Stimulated activated effector memory CD8-positive, alpha-beta T cell treated with anti-CD3 and anti-CD28 coated beads, Interleukin-12 subunit alpha, Interleukin-12 subunit beta, amount 100 ng/mL, for 72 hours (primary cell): ENCODE measurements at regions not wholly inside any gene's neighbourhood (a gene's known extent, or its start where the extent isn't known, plus 50 kb on each side); places are given as distances from the start of the nearest gene placed in this dataset.

Experiments
- ATAC-seq: fragments of 150-1000 bp; cut with Tn5 transposase; 2 replicates; pipeline ENCODE4 v1.10.0; 2021
- DNase-seq, 2 donors: peaks; one replicate each; pipeline ENCODE4 v3.0.0; 2021 to 2022; ENCODE audit warnings: low spot score in 2 of 2
- H3K27ac Mint-ChIP-seq: one replicate; pipeline ENCODE4 v1.8.0; 2022; ENCODE audit warnings: mild to moderate bottlenecking, mixed read lengths
- H3K36me3 Mint-ChIP-seq: one replicate; pipeline ENCODE4 v1.8.0; 2022; ENCODE audit warnings: mild to moderate bottlenecking, mixed read lengths
- H3K4me1 Mint-ChIP-seq: one replicate; pipeline ENCODE4 v1.8.0; 2022; ENCODE audit warnings: mixed read lengths
- H3K4me3 Mint-ChIP-seq: one replicate; pipeline ENCODE4 v1.8.0; 2022; ENCODE audit warnings: mild to moderate bottlenecking, mixed read lengths
- H3K9me3 Mint-ChIP-seq: one replicate; pipeline ENCODE4 v1.8.0; 2022; ENCODE audit warnings: mixed read lengths

DNA sequence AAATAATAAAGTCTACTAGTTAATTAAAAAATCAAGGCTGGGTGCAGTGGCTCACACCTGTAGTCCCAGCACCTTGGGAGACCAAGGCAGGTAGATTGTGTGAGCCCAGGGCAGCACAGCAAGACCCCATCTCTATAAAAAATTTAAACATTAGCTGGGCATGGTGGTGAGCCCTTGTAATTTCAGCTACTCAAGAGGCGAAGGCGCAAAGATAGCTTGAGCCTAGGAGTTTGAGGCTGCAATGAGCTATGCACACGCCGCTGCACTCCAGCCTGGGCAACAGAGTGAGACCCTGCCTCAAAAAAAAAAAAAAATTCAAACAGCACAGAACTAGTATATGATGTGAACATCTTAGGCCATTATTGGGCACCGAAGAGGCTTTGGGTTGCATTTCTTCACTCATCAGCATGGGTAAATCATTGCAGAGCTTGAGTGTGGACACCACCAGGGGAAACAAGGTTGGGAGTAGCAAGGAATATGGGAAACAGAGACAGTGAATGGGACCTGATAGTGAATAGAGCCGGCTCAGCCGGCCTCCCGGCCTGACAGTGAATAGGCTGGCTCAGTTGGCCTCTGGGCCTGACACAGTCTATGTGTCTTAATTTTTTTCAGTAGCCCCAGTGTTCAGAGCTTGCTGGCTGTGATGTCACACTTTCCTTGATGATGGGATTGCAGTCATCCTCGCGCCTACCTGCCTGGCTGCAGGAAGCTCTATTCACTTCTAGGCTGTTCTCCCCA lies 89.1 kb upstream of the ERRFI1 start:
- Mint-ChIP-seq H3K4me3 (no peak overlapping the region), H3K27ac (no peak overlapping the region), H3K4me1 (peaks cover 12% of the 10 kb centered on the region), H3K36me3 (no peaks in the 10 kb centered on the region), H3K9me3 (no peaks in the 10 kb centered on the region)
- no peak for ATAC-seq
- no peak for DNase-seq

DNA sequence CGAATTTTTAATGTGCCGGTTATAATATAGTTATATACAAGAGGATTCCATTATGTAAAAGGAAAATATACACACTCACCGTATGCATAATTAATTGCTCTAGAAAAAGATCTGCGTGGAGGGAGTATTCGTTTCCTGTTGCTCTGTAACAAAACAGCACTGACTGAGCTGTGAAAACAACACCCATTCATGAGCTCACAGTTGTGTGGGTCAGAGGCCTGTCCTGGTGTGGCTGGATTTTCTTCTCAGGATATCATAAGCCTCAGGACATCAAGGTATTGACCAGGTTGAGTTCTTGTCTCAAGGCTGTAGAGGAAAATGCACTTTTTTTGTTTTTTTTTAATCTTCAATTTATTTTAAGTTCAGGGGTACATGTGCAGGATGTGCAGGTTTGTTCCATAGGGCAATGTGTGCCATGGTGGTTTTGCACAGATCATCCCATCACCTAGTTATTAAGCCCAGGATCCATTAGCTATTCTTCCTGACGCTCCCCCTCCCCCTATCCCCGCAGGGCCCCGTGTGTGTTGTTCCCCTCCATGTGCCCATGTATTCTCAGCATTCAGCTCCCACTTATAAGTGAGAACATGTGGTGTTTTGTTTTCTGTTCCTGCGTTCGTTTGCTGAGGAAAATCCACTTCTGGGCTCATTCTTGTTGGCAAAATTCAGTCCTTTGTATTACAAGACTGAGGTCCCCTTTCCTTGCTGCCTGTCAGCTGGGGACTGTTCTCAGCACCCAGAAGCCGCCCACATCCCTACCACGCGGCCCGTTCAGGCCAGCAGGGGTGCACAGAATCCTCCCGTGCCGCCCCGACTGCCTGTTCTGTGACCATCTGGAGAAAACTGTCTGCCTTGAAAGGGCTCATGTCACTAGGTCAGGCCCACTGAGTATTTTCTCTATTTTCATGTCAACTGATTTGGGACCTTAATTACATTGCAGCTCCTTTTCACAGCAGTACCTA lies 87.4 kb upstream of the ERRFI1 start:
- H3K4me3 Mint-ChIP-seq, result peak overlapping the region; percentile 22

DNA sequence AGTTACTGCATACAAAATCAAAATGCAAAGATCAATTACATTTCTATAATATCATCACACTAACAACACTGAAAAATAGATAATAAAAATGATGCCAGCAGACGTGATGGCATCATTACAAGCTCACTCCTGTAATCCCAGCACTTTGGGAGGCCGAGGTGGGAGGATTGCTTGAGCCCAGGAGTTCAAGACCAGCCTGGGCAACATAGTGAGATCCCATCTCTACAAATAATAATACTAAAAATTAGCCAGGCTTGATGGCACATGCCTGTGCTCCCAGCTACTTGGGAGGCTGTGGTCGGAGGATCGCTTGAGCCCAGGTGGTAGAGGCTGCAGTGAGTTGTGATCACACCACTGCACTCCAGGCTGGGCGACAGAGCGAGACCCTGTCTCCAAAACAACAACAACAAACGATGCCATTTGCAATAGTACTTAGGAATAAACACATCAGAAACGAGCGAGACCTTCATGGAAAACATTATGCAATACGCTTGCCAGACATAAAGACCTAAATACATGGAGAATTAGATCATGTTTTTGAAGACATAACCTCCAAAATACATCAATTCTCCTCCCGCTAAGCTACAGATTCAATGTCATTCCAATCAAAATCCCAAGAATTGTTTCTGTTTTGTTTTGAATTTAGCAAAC lies 86.6 kb upstream of the ERRFI1 start:
- DNase-seq (no peak), ATAC-seq (no peak)
- Mint-ChIP-seq H3K9me3 (no peaks in the 10 kb centered on the region), H3K4me3 (no peak overlapping the region), H3K36me3 (no peaks in the 10 kb centered on the region), H3K4me1 (peaks cover 12% of the 10 kb centered on the region), H3K27ac (peak overlapping the region; percentile 71)

More for the DNA sequence above, 87.4 kb upstream of the ERRFI1 start:
- Mint-ChIP-seq H3K36me3 (no peaks in the 10 kb centered on the region), H3K9me3 (no peaks in the 10 kb centered on the region), H3K27ac (peak overlapping the region; percentile 71), H3K4me1 (peaks cover 12% of the 10 kb centered on the region)
- DNase-seq (no peak), ATAC-seq (peak; percentile 55)

GRCh38 chr1:8111560-8111959 lies 85.5 kb upstream of the ERRFI1 start:
- no peak for ATAC-seq
- no peak overlapping the region for H3K27ac Mint-ChIP-seq
- no peak for DNase-seq
- H3K36me3 Mint-ChIP-seq, result no peaks in the 10 kb centered on the region
- peaks cover 12% of the 10 kb centered on the region for H3K4me1 Mint-ChIP-seq
- H3K4me3 Mint-ChIP-seq, result no peak overlapping the region
- no peaks in the 10 kb centered on the region for H3K9me3 Mint-ChIP-seq

GRCh38 chr1:8109216-8109615 lies 83.1 kb upstream of the ERRFI1 start:
- no peak for ATAC-seq
- no peak overlapping the region for H3K27ac Mint-ChIP-seq

GRCh38 chr1:8107897-8108296 lies 81.8 kb upstream of the ERRFI1 start:
- DNase-seq (no peak), ATAC-seq (no peak)
- no peaks in the 10 kb centered on the region for H3K9me3 Mint-ChIP-seq
- H3K27ac Mint-ChIP-seq, result no peak overlapping the region
- no peak overlapping the region for H3K4me3 Mint-ChIP-seq
- H3K36me3 Mint-ChIP-seq, result no peaks in the 10 kb centered on the region
- H3K4me1 Mint-ChIP-seq, result no peaks in the 10 kb centered on the region

More at GRCh38 chr1:8109216-8109615, 83.1 kb upstream of the ERRFI1 start:
- no peaks in the 10 kb centered on the region for H3K36me3 Mint-ChIP-seq
- no peak for DNase-seq
- no peaks in the 10 kb centered on the region for H3K9me3 Mint-ChIP-seq
- H3K4me1 Mint-ChIP-seq, result peaks cover 12% of the 10 kb centered on the region
- H3K4me3 Mint-ChIP-seq, result no peak overlapping the region

DNA sequence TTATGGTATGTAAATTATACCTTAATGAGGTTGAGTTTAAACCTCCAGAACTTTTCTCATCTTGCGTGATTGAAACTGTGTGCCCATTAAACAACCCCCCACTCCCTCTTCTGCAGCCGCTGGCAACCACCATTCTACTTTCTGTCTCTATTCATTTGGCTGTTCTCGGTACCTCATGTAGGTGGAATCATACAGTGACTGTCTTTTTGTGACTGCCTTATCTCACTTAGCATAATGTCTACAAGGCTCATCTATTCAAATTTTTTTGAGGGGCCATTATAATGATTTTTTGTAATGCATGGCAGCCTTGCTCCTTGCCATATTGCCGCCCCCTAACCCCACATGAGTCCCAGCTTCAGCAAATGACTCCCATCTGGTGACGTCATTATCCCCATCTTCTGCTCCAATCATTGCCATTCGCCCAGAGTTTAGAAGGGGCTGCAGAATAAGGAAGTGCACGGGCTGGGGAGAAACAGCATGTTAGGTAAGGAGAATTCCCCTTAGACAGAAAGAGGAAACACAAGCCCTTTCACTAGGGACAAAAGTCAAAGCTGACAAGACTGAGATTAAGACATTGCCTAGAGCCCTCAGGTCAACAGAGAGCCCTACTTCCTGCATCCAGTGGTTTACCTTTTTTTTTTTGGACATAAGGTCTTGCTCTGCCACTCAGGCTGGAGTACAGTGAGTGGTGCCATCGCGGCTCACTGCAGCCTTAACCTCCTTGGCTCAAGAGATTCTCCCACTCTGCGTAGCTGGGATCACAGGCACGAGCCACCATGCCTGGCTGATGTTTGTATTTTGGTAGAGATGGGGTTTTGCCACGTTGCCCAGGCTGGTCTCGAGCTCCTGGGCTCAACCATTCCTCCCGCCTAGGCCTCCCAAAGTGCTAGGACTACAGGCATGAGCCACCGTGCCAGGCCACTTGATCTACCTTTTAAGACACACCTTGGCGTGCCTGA lies 78.4 kb upstream of the ERRFI1 start:
- Mint-ChIP-seq H3K9me3 (no peaks in the 10 kb centered on the region), H3K4me1 (no peaks in the 10 kb centered on the region), H3K27ac (no peak overlapping the region), H3K36me3 (no peaks in the 10 kb centered on the region), H3K4me3 (no peak overlapping the region)
- no peak for DNase-seq
- ATAC-seq, result no peak

DNA sequence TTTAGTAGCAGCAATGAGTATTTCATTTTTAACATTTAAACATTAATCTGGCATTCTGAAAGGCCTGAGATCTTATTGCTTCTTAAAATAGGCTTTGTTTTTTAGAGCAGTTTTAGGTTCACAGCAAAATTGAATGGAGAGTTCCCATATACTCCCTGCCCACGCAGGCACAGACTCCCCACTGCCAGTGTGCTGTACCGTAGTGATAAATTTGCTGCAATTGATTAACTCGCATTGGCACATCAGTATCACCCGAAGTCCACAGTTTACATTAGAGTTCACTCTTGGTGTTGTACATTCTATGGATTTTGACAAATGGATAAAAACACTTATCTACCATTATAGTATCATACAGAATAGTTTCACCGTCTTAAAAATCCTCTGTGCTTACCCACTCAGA lies 71.8 kb upstream of the ERRFI1 start:
- Mint-ChIP-seq H3K4me1 (peaks cover 43% of the 10 kb centered on the region), H3K9me3 (no peaks in the 10 kb centered on the region), H3K27ac (no peak overlapping the region), H3K4me3 (peak overlapping the region; percentile 63), H3K36me3 (no peaks in the 10 kb centered on the region)
- ATAC-seq, result no peak
- no peak for DNase-seq

DNA sequence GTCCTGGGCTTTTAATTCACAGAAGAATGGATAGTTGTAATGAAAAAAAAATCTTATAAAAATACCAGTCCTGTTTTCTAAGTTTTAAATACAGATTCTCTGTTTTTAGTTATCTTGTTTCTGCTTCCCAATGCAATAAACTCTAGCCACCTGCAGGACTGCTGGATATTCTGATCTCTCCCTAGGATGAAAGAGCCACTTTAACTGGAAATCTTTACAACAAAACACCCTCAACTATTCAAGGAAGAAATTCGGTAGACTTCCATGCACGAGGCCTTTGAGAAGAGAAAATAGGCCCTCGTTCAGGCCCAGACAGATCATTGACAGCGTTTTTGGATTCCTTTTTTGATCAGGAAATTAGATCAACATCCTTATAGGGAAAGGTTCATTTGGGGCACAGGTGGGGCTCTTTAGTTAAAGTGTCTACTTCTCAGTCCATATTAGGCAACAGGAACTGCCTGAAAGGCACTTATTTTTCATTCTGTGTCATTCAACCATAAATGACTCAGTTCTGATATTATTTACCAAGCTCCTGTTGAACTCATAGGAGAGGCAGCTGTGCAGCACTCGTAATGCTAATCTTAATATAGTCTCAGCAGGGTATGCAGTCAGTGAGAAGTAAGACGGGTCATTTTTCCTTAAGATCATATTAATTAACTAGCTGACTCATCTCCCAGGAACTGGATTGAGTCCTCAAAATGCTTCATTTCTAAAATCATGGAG lies 71.1 kb upstream of the ERRFI1 start:
- H3K4me3 Mint-ChIP-seq, result peak overlapping the region; percentile 63
- H3K4me1 Mint-ChIP-seq, result peaks cover 43% of the 10 kb centered on the region
- ATAC-seq, result peak; percentile 98

DNA sequence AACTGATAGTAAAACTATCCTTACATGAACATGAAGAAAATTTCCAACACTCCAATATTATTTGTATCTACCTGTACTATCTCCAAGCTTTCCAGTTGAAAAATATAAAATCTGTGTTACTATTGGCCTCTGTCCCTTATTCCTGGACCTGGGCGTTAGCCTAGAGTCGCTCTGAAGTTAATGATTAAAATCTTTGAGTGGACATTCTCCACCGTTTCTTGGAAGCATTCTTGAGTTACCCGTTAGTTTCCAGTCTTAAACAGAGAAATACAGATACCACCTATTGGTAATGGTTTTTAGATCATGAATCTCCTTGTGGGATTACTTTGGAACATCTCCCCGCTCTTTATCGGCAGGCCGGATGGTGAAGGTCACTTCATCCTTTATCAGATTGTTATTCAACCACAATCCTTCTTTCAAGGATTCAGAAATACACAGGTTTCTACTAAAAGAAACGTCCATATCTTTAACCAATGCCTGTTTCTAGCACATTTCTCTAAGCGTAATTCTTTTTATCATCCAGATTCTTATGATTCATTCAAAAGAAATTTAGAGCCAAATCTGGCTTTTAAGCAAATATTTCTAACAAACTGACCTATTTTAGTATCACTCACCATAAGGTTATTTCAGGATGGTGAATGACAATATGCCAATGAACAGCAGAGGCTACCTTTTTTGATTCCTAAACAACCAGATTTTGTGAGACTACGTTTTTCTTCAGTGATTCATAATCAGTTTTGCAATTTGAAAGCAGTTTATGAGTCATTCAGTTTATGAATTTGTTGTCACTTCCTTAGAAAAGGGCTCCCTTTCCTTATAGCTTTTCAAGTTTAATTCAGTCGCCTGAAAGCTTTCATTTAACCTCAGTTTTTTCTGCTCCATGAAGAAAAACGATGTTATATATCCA lies 70.2 kb upstream of the ERRFI1 start:
- DNase-seq, result no peak
- no peaks in the 10 kb centered on the region for H3K36me3 Mint-ChIP-seq
- peak overlapping the region; percentile 63 for H3K4me3 Mint-ChIP-seq
- peak; percentile 51 for ATAC-seq
- H3K9me3 Mint-ChIP-seq, result no peaks in the 10 kb centered on the region
- peak overlapping the region; percentile 92 for H3K27ac Mint-ChIP-seq
- H3K4me1 Mint-ChIP-seq, result peaks cover 43% of the 10 kb centered on the region

More for the DNA sequence above, 71.1 kb upstream of the ERRFI1 start:
- no peaks in the 10 kb centered on the region for H3K36me3 Mint-ChIP-seq
- no peaks in the 10 kb centered on the region for H3K9me3 Mint-ChIP-seq
- peak in 1 of 2 donors; percentile 59 for DNase-seq
- H3K27ac Mint-ChIP-seq, result peak overlapping the region; percentile 92

- no peak for ATAC-seq
- Mint-ChIP-seq H3K27ac (no peak overlapping the region), H3K4me1 (peaks cover 45% of the 10 kb centered on the region), H3K4me3 (no peak overlapping the region), H3K9me3 (no peaks in the 10 kb centered on the region), H3K36me3 (no peaks in the 10 kb centered on the region)
- DNase-seq, result no peak
Measured at GRCh38 chr1:8095584-8095983, 69.5 kb upstream of the ERRFI1 start.

DNA sequence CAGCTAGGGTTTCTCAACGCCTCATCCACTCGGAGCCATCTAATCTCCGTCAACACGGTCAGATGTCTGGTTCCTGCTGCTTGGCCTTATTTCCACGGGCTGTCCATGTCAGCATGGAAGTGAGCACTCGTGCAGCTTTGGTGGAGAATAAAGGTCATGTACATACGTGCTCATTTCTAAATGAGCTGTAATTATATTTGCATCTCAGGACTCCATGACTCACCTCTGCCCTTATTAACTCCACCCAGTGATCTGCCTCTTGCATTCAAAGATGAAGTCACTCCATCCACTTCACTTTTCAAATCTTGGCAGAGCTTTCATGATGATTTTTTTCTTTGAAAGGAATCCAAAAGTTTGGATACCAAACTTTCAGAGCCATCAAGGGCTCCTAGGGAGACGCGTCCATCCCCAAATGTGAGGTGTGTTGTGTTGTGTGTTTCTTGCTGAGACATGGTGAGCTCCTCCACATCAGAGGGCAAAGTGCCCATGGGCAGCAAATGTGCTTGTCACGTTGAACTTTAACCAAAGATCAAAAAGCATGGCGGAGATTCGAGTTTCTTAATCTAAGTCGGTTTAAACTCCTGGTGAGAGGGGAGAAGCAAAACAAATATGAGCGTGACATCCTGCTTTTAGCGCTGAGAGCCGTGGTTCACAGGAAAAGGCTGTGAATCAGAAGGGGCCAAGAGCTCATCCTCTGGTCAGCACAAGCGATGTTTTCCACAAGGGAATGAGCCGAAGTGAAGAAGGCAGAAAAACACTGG lies 68.6 kb upstream of the ERRFI1 start:
- Mint-ChIP-seq H3K9me3 (no peaks in the 10 kb centered on the region), H3K27ac (peak overlapping the region; percentile 55), H3K4me3 (no peak overlapping the region), H3K4me1 (peaks cover 52% of the 10 kb centered on the region), H3K36me3 (no peaks in the 10 kb centered on the region)
- DNase-seq (no peak), ATAC-seq (peak; percentile 36)
